GM12878 (cell line): ENCODE measurements at regions not wholly inside any gene's neighbourhood (a gene's known extent, or its start where the extent isn't known, plus 50 kb on each side); places are given as distances from the start of the nearest gene placed in this dataset.

Experiments used
- ATAC-seq: fragments of 200-7000 bp; cut with Tn5 transposase; 3 replicates; pipeline ENCODE4 v1.9.1; 2020; ENCODE audit warnings: mild to moderate bottlenecking, moderate library complexity
- BruUV-seq: library from RNA; stranded (reverse); fragments of 400-500 nt; replicated peaks from 2 replicates; lab custom pipeline; 2021; lab: Mats Ljungman, UMichigan
- CTCF ChIA-PET: fragments of 300-600 bp; sonication (Branson Sonifier 250); formaldehyde crosslinking; extraction: SDS; loops from one replicate; lab custom pipeline; 2021; ENCODE audit warnings: inconsistent platforms; lab: Yijun Ruan, JAX
- POLR2A ChIA-PET: fragments of 350-600 bp; formaldehyde crosslinking; extraction: SDS; loops from one replicate; lab custom pipeline; 2021; ENCODE audit warnings: inconsistent platforms; lab: Charles Lee
- RAD21 ChIA-PET: fragments of 300-600 bp; sonication (Branson Sonifier 250); formaldehyde crosslinking; loops from one replicate; lab custom pipeline; 2023; ENCODE audit warnings: antibody characterized with exemption; ENCODE audit not compliant: unreplicated experiment; lab: Charles Lee
- SMC1A ChIA-PET: fragments of 300-600 bp; sonication (Branson Sonifier 250); formaldehyde crosslinking; loops from one replicate; lab custom pipeline; 2023; ENCODE audit not compliant: unreplicated experiment, uncharacterized antibody; lab: Charles Lee
- DNase-seq: peaks from one replicate; pipeline ENCODE4 v3.0.0-alpha.2; 2011; ENCODE audit warnings: low read depth, low spot score
- FAIRE-seq: peaks from 3 replicates; lab custom pipeline; 2011; peaks lifted over from hg19 to GRCh38; lab: Jason Lieb, UNC
- H2AFZ ChIP-seq: 2 replicates; pipeline ENCODE4 v1.6.0; 2011; ENCODE audit warnings: low read depth, low read length, control low read depth; ENCODE audit not compliant: control insufficient read depth
- H3K27ac ChIP-seq: 2 replicates; pipeline ENCODE4 v1.5.1; 2011; ENCODE audit warnings: control low read depth; ENCODE audit not compliant: control insufficient read depth, insufficient read depth
- H3K27me3 ChIP-seq, 2 experiments: replicated peaks in 1 of 2; 2 replicates each; pipeline versions ENCODE4 v1.6.0 to v1.6.1; 2011; ENCODE audit warnings: low read length in 1 of 2; ENCODE audit not compliant: control insufficient read depth in 2 of 2, insufficient read depth in 2 of 2
- H3K36me3 ChIP-seq, 2 experiments: 2 replicates each; pipeline ENCODE4 v1.5.1; 2011; ENCODE audit warnings: low read length in 1 of 2; ENCODE audit not compliant: control insufficient read depth in 2 of 2, insufficient read depth in 2 of 2
- H3K4me1 ChIP-seq: 2 replicates; pipeline ENCODE4 v1.6.1; 2011; ENCODE audit warnings: mild to moderate bottlenecking, low read length, moderate library complexity, mixed read lengths; ENCODE audit not compliant: control insufficient read depth, insufficient read depth
- H3K4me2 ChIP-seq: 2 replicates; pipeline ENCODE4 v1.6.0; 2011; ENCODE audit warnings: control low read depth; ENCODE audit not compliant: control insufficient read depth, insufficient read depth
- H3K4me3 ChIP-seq: fragments of 200-600 bp; sonication (generic); 2 replicates; pipeline ENCODE4 v1.5.1; 2016
- H3K79me2 ChIP-seq: 2 replicates; pipeline ENCODE4 v1.6.0; 2011; ENCODE audit warnings: low read length; ENCODE audit not compliant: control insufficient read depth, insufficient read depth
- H3K9ac ChIP-seq: 2 replicates; pipeline ENCODE4 v1.8.0; 2011; ENCODE audit warnings: low read length, control low read depth, mixed read lengths; ENCODE audit not compliant: control insufficient read depth, insufficient read depth
- H3K9me3 ChIP-seq: replicated peaks from 3 replicates; pipeline ENCODE4 v1.5.1; 2011; ENCODE audit warnings: mild to moderate bottlenecking, low read length; ENCODE audit not compliant: control insufficient read depth, insufficient read depth
- H4K20me1 ChIP-seq: 2 replicates; pipeline ENCODE4 v1.6.0; 2011; ENCODE audit not compliant: control insufficient read depth, insufficient read depth
- ASH2L ChIP-seq: fragments of 300-600, 200-600 bp; sonication (generic); IDR thresholded peaks from 2 replicates; pipeline ENCODE4 v1.6.1; 2017; ENCODE audit warnings: low read depth, mild to moderate bottlenecking, borderline replicate concordance
- E2F4 ChIP-seq: IDR thresholded peaks from 2 replicates; pipeline ENCODE4 v1.6.1; 2012; ENCODE audit warnings: low read depth, low read length, improper control_type of control experiment
- ETV6 ChIP-seq, 2 experiments: fragments of 450-650 bp in 1 of 2; IDR thresholded peaks in 1 of 2; conservative IDR thresholded peaks in 1 of 2; 2 replicates each; pipeline ENCODE4 v1.6.1; 2014; ENCODE audit warnings: antibody characterized with exemption in 1 of 2, borderline replicate concordance in 1 of 2, low read depth in 1 of 2, mild to moderate bottlenecking in 1 of 2, moderate library complexity in 1 of 2
- HDAC2 ChIP-seq: fragments of 200-600 bp; sonication (generic); IDR thresholded peaks from 2 replicates; pipeline ENCODE4 v1.6.1; 2017
- HDAC6 ChIP-seq: fragments of 200-600 bp; sonication (generic); IDR thresholded peaks from one replicate; pipeline ENCODE4 v1.8.0; 2017; ENCODE audit warnings: antibody characterized with exemption; ENCODE audit not compliant: unreplicated experiment
- PBX3 ChIP-seq: IDR thresholded peaks from 2 replicates; pipeline ENCODE4 v1.6.1; 2011; ENCODE audit warnings: mild to moderate bottlenecking, low read depth, low read length, moderate library complexity; ENCODE audit not compliant: insufficient replicate concordance
- POLR2AphosphoS2 ChIP-seq: IDR thresholded peaks from 2 replicates; pipeline ENCODE4 v1.6.1; 2011; ENCODE audit warnings: low read depth, mild to moderate bottlenecking, low read length, improper control_type of control experiment, moderate library complexity
- RELB ChIP-seq: fragments of 450-650 bp; IDR thresholded peaks from 2 replicates; pipeline ENCODE4 v1.6.1; 2017; ENCODE audit warnings: low read depth, mild to moderate bottlenecking, moderate library complexity
- SIN3A ChIP-seq: IDR thresholded peaks from 2 replicates; pipeline ENCODE4 v1.6.1; 2012; ENCODE audit warnings: low read depth, low read length, improper control_type of control experiment
- SREBF1 ChIP-seq: IDR thresholded peaks from 2 replicates; pipeline ENCODE4 v1.6.1; 2012; ENCODE audit warnings: mild to moderate bottlenecking, low read length
- ZNF592 ChIP-seq: fragments of 450-650 bp; IDR thresholded peaks from 2 replicates; pipeline ENCODE4 v1.6.1; 2017; ENCODE audit warnings: mild to moderate bottlenecking, moderate library complexity
- WGBS: methylation state at CpG from one replicate; pipeline ENCODE4 v1.1.6; 2016; ENCODE audit warnings: low lambda C conversion rate; ENCODE audit not compliant: insufficient replicate concordance, insufficient coverage; ENCODE audit errors: missing lambda C conversion rate; 5-methylcytosine and 5-hydroxymethylcytosine counted together
- in situ Hi-C: fragments of 300-500 bp; cut with MboI; formaldehyde crosslinking; loops from 9 replicates; pipeline ENCODE4 v1.14.3; 2018; ENCODE audit warnings: mixed read lengths
- intact Hi-C: fragments of 100-400 bp; cut with micrococcal nuclease; formaldehyde crosslinking; loops from one replicate; pipeline ENCODE4 v1.14.2; 2022; ENCODE audit not compliant: unreplicated experiment

- TF ChIP-seq ETV6 (conservative IDR thresholded peaks at IDR 0.05 in 1 of 2, IDR thresholded peaks at IDR 0.05 in 1 of 2; ENCODE audit: borderline replicate concordance in 1 of 2, low read depth in 1 of 2) (no peak), SIN3A (no peak), ASH2L (no peak), SREBF1 (no peak), RELB (no peak), ZNF592 (no peak)
Observed at GRCh38 chr9:91074866-91075265, 273.2 kb downstream of the SYK start (continued).

GRCh38 chr9:91075279-91075678 is 273.7 kb downstream of the SYK start:
- ChIA-PET CTCF (no interaction called here), POLR2A (no interaction called here)
- WGBS, result 20% methylated on average over 8 of the region's 8 CpGs
- no TSS peak for BruUV-seq
- Histone ChIP-seq H3K4me2 (no peak overlapping the region), H3K9ac (no peak overlapping the region), H3K4me3 (no peak overlapping the region), H3K9me3 (no peaks in the 10 kb centered on the region)
- intact Hi-C loops, result no loop called here
- no peak for TF ChIP-seq HDAC2
- no peak for TF ChIP-seq HDAC6
- TF ChIP-seq E2F4, result no peak
- TF ChIP-seq PBX3, result no peak
- no peak for TF ChIP-seq POLR2AphosphoS2
- TF ChIP-seq, all 136 proteins: peak for 0
- Histone ChIP-seq H2AFZ (no peak overlapping the region), H3K27ac (no peak overlapping the region), H3K27me3 (peaks cover 0 to 2% of the 10 kb centered on the region in 2 experiments; a peak in 1 of 4 replicates), H3K36me3 (no peaks in the 10 kb centered on the region), H4K20me1 (no peaks in the 10 kb centered on the region), H3K79me2 (no peaks in the 10 kb centered on the region), H3K4me1 (no peaks in the 10 kb centered on the region)
- ATAC-seq (no peak), FAIRE-seq (no peak), DNase-seq (no peak)
- in situ Hi-C loops, result no loop called here
- ChIA-PET RAD21 (no interaction called here), SMC1A (no interaction called here)
